Osteocyte (in vitro differentiated cells): ENCODE measurements at regions not wholly inside any gene's neighbourhood (a gene's known extent, or its start where the extent isn't known, plus 50 kb on each side); places are given as distances from the start of the nearest gene placed in this dataset.
"Not testable (repeated sequence)": the region's sequence is repeated elsewhere in the genome, so short reads cannot be mapped to it uniquely, and the experiment has no call there.

Experiments
- DNase-seq: peaks from one replicate; pipeline ENCODE4 v3.0.0; 2021; ENCODE audit warnings: mixed read lengths; ENCODE audit not compliant: unreplicated experiment; ENCODE audit errors: extremely low spot score
- H3K27ac Mint-ChIP-seq: one replicate; pipeline ENCODE4 v1.8.0; 2021; ENCODE audit warnings: mild to moderate bottlenecking, mixed read lengths; ENCODE audit not compliant: unreplicated experiment
- H3K27me3 Mint-ChIP-seq: one replicate; pipeline ENCODE4 v1.8.0; 2021; ENCODE audit warnings: mixed read lengths; ENCODE audit not compliant: unreplicated experiment
- H3K36me3 Mint-ChIP-seq: one replicate; pipeline ENCODE4 v1.8.0; 2021; ENCODE audit warnings: mixed read lengths; ENCODE audit not compliant: unreplicated experiment
- H3K4me1 Mint-ChIP-seq: one replicate; pipeline ENCODE4 v1.8.0; 2021; ENCODE audit warnings: mixed read lengths; ENCODE audit not compliant: unreplicated experiment
- H3K4me3 Mint-ChIP-seq: one replicate; pipeline ENCODE4 v1.8.0; 2021; ENCODE audit warnings: mild to moderate bottlenecking, moderate library complexity, mixed read lengths; ENCODE audit not compliant: unreplicated experiment
- H3K9me3 Mint-ChIP-seq: one replicate; pipeline ENCODE4 v1.8.0; 2021; ENCODE audit warnings: mixed read lengths; ENCODE audit not compliant: unreplicated experiment
- TF ChIP-seq, protein P1 (sequence below): fragments of 200-600 bp; sonication (generic); IDR thresholded peaks from 2 replicates; pipeline ENCODE4 v1.5.0; 2021; ENCODE audit warnings: antibody characterized with exemption, mild to moderate bottlenecking, moderate library complexity

DNA sequence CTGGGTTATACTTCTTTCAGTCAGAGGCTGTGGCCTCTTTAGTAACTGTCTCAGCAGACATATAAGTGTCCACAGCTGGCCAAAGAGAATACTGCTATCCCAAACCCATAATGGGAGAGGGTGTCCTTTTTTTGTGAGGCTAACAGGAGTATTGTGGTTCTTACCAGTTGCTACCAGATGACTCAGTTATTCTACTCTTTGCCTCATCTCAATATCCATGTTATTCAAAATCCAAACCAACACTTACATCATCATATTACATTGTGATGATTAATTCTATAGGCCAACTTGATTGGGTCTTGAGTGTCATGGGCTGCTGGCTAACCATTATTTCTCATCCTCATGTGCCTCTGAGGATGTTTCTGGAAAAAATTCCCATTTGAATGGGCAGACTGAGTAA lies 120.9 kb downstream of the TMEM168 start:
- DNase-seq = no peak
- Mint-ChIP-seq H3K27me3 (peaks cover 22% of the 10 kb centered on the region), H3K9me3 (no peaks in the 10 kb centered on the region), H3K27ac (no peak overlapping the region), H3K36me3 (no peaks in the 10 kb centered on the region), H3K4me1 (no peaks in the 10 kb centered on the region), H3K4me3 (no peak overlapping the region)
- TF ChIP-seq, protein P1, sequence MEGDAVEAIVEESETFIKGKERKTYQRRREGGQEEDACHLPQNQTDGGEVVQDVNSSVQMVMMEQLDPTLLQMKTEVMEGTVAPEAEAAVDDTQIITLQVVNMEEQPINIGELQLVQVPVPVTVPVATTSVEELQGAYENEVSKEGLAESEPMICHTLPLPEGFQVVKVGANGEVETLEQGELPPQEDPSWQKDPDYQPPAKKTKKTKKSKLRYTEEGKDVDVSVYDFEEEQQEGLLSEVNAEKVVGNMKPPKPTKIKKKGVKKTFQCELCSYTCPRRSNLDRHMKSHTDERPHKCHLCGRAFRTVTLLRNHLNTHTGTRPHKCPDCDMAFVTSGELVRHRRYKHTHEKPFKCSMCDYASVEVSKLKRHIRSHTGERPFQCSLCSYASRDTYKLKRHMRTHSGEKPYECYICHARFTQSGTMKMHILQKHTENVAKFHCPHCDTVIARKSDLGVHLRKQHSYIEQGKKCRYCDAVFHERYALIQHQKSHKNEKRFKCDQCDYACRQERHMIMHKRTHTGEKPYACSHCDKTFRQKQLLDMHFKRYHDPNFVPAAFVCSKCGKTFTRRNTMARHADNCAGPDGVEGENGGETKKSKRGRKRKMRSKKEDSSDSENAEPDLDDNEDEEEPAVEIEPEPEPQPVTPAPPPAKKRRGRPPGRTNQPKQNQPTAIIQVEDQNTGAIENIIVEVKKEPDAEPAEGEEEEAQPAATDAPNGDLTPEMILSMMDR = no peak

DNA sequence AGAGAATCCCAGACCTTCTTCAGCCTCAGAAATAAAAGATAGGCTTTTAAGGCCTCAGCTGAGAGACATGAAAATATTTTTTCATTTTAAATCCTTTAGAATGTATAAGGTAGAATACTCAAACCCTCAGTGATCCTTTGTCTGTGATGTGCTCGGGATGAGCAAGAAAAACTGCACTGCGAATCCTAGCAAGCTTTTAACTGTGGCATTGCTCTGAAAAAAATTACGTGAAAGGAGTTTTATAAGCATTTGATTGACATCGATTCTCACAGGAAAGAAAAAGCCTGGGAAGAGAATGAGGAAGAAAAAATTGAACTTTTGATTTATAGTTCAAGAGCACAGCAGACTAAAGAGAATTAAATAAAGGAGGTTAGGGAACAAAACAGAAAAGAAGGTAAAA lies 120.0 kb downstream of the TMEM168 start:
- H3K27me3 Mint-ChIP-seq = peaks cover 25% of the 10 kb centered on the region

DNA sequence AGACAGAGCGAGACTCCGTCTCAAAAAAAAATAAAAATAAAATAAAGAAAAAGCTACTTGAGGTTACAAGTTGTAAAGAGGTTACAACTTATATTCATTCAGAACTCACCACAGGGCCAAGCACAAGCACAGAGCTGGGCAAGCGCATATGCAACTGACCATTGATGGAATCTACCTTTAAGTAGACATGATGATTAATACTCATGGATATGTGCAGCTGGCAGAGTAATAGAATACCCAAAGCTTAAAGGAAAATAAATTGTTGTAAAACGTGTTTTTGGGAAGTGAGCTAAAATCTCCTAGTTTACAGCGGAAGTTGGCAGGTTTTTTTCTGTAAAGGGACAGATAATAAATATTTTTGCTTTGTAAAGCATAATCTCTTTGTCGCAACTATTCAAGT lies 111.6 kb downstream of the TMEM168 start:
- Mint-ChIP-seq H3K27me3 (peaks cover 22% of the 10 kb centered on the region), H3K27ac (no peak overlapping the region), H3K4me1 (no peaks in the 10 kb centered on the region), H3K9me3 (no peaks in the 10 kb centered on the region), H3K4me3 (no peak overlapping the region), H3K36me3 (no peaks in the 10 kb centered on the region)
- TF ChIP-seq, protein P1 = no peak
- DNase-seq = no peak

More for the DNA sequence above, 120.0 kb downstream of the TMEM168 start:
- no peak for DNase-seq
- H3K4me3 Mint-ChIP-seq = no peak overlapping the region
- no peaks in the 10 kb centered on the region for H3K36me3 Mint-ChIP-seq
- no peak overlapping the region for H3K27ac Mint-ChIP-seq
- TF ChIP-seq, protein P1 = no peak
- H3K4me1 Mint-ChIP-seq = no peaks in the 10 kb centered on the region
- no peaks in the 10 kb centered on the region for H3K9me3 Mint-ChIP-seq

DNA sequence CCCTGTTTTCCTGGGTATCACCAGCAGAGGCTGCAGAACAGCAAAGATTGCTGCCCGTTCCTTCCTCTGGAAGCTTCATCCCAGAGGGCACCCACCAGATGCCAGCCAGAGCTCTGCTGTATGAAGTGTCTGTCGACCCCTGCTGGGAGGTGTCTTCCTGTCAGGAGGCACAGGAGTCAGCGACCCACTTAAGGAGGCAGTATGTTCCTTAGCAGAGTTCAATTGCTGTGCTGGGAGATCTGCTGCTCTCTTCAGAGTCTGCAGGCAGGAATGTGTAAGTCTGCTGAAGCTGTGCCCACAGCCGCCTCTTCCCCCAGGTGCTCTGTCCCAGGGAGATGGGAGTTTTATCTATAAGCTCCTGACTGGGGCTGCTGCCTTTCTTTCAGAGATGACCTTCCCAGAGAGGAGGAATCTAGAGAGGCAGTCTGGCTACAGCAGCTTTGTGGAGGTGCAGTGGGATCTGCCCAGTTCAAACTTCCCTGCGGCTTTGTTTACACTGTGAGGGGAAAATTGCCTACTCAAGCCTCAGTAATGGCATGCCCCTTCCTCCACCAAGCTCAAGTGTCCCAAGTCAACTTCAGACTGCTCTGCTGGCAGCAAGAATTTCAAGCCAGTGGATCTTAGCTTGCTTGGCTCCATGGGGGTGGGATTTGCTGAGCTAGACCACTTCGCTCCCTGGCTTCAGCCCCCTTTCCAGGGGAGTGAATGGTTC lies 100.6 kb downstream of the TMEM168 start:
- not testable (repeated sequence) for H3K36me3 Mint-ChIP-seq, H3K27ac Mint-ChIP-seq, H3K4me1 Mint-ChIP-seq, DNase-seq, H3K4me3 Mint-ChIP-seq, H3K9me3 Mint-ChIP-seq
- peaks cover 21% of the 10 kb centered on the region for H3K27me3 Mint-ChIP-seq

DNA sequence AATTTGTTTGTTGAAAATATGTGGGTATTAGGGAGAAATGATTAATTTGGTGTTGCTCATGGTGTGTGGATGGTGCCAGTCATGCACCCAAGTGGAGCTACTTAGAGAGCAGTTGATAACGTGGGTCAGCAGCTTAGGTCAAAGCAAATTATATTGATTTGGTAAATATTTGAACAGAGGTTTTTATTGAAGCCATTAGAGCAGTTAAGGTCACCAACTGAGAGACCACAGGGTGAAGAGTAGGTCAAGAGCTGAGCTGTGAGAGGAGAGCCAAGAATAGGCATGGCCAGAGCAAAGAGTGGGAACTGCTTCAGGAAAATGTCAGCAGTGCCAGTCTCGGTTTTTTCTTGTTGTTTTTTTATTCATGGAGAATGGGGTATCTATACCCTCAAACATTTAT lies 97.9 kb downstream of the TMEM168 start:
- TF ChIP-seq, protein P1 = no peak
- DNase-seq = no peak
- no peaks in the 10 kb centered on the region for H3K36me3 Mint-ChIP-seq
- no peak overlapping the region for H3K27ac Mint-ChIP-seq
- H3K4me1 Mint-ChIP-seq = no peaks in the 10 kb centered on the region
- H3K9me3 Mint-ChIP-seq = peaks cover 6% of the 10 kb centered on the region
- H3K4me3 Mint-ChIP-seq = no peak overlapping the region
- peaks cover 14% of the 10 kb centered on the region for H3K27me3 Mint-ChIP-seq

DNA sequence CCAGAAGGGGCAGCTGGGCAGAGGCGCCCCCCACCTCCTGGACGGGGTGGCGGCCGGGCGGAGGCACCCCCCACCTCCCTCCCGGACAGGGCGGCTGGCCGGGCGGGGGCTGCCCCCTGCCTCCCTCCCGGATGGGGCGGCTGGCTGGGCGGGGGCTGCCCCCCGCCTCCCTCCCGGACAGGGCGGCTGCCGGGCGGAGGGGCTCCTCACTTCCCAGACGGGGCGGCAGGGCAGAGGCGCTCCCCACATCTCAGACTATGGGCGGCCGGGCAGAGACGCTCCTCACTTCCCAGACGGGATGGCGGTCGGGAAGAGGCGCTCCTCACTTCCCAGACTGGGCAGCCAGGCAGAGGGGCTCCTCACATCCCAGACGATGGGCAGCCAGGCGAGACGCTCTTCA lies 93.0 kb downstream of the TMEM168 start:
- not testable (repeated sequence) for H3K36me3 Mint-ChIP-seq, H3K4me3 Mint-ChIP-seq, DNase-seq, H3K27ac Mint-ChIP-seq, H3K4me1 Mint-ChIP-seq, H3K9me3 Mint-ChIP-seq
- H3K27me3 Mint-ChIP-seq = peaks cover 13% of the 10 kb centered on the region
